ENCODE measurements at regions not wholly inside any gene's neighbourhood (a gene's known extent, or its start where the extent isn't known, plus 50 kb on each side); places are given as distances from the start of the nearest gene placed in this dataset.

DNA sequence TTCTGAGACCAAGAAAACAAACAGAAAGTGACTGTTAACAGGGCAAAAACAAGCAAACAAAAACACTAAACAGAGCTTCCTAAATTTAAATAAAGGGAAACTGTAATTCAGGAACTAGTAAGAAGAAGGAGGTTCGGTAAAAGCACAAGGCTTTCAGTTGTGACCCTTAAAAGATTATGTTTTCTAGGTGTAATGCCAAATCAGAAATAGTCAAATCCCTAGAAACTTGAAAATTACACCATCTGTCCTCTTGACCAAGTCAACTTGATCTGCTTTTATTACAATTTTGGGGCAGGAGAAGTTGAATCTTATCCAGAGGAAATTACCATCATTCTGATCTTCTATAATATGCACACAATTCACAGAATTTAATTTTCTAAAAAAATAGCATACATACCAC, 754.0 kb upstream of the ADGRL4 start:
- Histone ChIP-seq H3K27ac (ENCODE audit: low read length) (no peak overlapping the region), H3K4me1 (ENCODE audit: control insufficient read depth, insufficient read depth, low read length) (no peaks in the 10 kb centered on the region), H3K36me3 (ENCODE audit: control insufficient read depth, insufficient read depth, low read length) (no peaks in the 10 kb centered on the region), H3K27me3 (ENCODE audit: control insufficient read depth, insufficient read depth, low read length) (no peaks in the 10 kb centered on the region), H3K4me3 (ENCODE audit: low read depth in 2 of 2, low read length in 2 of 2) (no peak overlapping the region), H3K9me3 (ENCODE audit: control insufficient read depth, insufficient read depth, low read depth, low read length) (no peaks in the 10 kb centered on the region)
- ChIA-PET POLR2A (no interaction called here), CTCF (no interaction called here)
- no peak for ATAC-seq
- no peak for DNase-seq (ENCODE audit: low read depth, low spot score)
- intact Hi-C loops (cut with micrococcal nuclease; ENCODE audit: unreplicated experiment) = no loop called here
- in situ Hi-C loops (cut with HindIII; ENCODE audit: low pct_unique_long_range_greater_than_20kb, low sequenced_read_pairs) = no loop called here
- TF ChIP-seq TCF7L2 (IDR thresholded peaks at IDR 0.05; ENCODE audit: low read depth, low read length) = no peak
- TF ChIP-seq, protein P1, sequence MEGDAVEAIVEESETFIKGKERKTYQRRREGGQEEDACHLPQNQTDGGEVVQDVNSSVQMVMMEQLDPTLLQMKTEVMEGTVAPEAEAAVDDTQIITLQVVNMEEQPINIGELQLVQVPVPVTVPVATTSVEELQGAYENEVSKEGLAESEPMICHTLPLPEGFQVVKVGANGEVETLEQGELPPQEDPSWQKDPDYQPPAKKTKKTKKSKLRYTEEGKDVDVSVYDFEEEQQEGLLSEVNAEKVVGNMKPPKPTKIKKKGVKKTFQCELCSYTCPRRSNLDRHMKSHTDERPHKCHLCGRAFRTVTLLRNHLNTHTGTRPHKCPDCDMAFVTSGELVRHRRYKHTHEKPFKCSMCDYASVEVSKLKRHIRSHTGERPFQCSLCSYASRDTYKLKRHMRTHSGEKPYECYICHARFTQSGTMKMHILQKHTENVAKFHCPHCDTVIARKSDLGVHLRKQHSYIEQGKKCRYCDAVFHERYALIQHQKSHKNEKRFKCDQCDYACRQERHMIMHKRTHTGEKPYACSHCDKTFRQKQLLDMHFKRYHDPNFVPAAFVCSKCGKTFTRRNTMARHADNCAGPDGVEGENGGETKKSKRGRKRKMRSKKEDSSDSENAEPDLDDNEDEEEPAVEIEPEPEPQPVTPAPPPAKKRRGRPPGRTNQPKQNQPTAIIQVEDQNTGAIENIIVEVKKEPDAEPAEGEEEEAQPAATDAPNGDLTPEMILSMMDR (IDR thresholded peaks at IDR 0.05) = no peak
- no peak for TF ChIP-seq POLR2AphosphoS5 (IDR thresholded peaks at IDR 0.05; ENCODE audit: low read depth, low read length)
- no TSS peak for BruUV-seq (replicated peaks)

DNA sequence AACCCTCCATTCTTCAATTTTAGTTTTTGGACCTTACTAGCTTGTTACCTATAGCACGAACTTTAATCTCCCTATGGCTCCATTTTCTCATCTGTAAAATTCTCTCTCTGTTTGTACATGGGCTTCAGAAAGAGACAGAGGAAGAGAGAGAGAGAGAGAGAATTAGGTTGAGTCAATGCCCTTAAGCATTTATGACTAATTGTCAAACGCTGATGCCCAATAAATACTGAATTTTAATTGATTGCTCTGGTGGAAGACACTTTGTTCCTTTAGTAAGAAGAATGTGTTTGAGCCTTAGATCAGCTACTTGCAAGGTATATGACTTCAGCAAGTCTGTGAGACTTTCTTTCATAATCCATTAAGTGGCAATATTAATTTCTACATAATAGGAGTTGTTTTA, 743.1 kb upstream of the ADGRL4 start:
- no peak for DNase-seq (ENCODE audit: low read depth, low spot score)
- intact Hi-C loops (cut with micrococcal nuclease; ENCODE audit: unreplicated experiment) = no loop called here
- no peaks in the 10 kb centered on the region for H3K36me3 ChIP-seq (ENCODE audit: control insufficient read depth, insufficient read depth, low read length)
- in situ Hi-C loops (cut with HindIII; ENCODE audit: low pct_unique_long_range_greater_than_20kb, low sequenced_read_pairs) = no loop called here
- no peaks in the 10 kb centered on the region; the same call in 1 of the 2 replicates for H3K9me3 ChIP-seq (ENCODE audit: control insufficient read depth, insufficient read depth, low read depth, low read length)
- no peaks in the 10 kb centered on the region for H3K27me3 ChIP-seq (ENCODE audit: control insufficient read depth, insufficient read depth, low read length)
- H3K4me3 ChIP-seq (ENCODE audit: low read depth in 2 of 2, low read length in 2 of 2) = no peak overlapping the region
- no TSS peak for BruUV-seq (replicated peaks)
- ChIA-PET CTCF (no interaction called here), POLR2A (no interaction called here)
- H3K27ac ChIP-seq (ENCODE audit: low read length) = no peak overlapping the region
- TF ChIP-seq, protein P1 (IDR thresholded peaks at IDR 0.05) = no peak
- TF ChIP-seq POLR2AphosphoS5 (IDR thresholded peaks at IDR 0.05; ENCODE audit: low read depth, low read length) = no peak
- H3K4me1 ChIP-seq (ENCODE audit: control insufficient read depth, insufficient read depth, low read length) = no peaks in the 10 kb centered on the region
- ATAC-seq = no peak

DNA sequence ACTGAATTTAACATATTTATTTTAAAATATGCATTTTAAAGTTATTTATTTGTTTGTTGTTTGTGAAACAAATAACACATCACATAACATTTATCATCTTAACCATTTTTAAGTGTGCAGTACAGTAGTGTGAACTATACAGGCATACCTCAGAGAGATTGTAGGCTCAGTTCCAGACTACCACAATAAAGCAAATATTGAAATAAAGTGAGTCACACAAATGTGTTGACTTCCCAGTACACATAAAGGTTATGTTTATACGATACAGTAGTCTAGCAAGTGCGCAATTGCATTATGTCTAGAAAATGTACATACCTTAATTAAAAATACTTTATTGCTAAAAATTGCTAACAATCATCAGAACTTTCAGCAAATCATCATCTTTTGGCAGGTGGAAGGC, 739.4 kb upstream of the ADGRL4 start:
- BruUV-seq (replicated peaks) = no TSS peak
- peak; percentile 20 for DNase-seq (ENCODE audit: low read depth, low spot score)
- no peaks in the 10 kb centered on the region for H3K36me3 ChIP-seq (ENCODE audit: control insufficient read depth, insufficient read depth, low read length)
- ATAC-seq = no peak
- H3K9me3 ChIP-seq (ENCODE audit: control insufficient read depth, insufficient read depth, low read depth, low read length) = no peaks in the 10 kb centered on the region; the same call in 1 of the 2 replicates
- intact Hi-C loops (cut with micrococcal nuclease; ENCODE audit: unreplicated experiment) (no loop called here), in situ Hi-C loops (cut with HindIII; ENCODE audit: low pct_unique_long_range_greater_than_20kb, low sequenced_read_pairs) (no loop called here)
- TF ChIP-seq, protein P1 (IDR thresholded peaks at IDR 0.05) = no peak
- no peak for TF ChIP-seq TCF7L2 (IDR thresholded peaks at IDR 0.05; ENCODE audit: low read depth, low read length)
- no peak for TF ChIP-seq SIN3A (IDR thresholded peaks at IDR 0.05; ENCODE audit: borderline replicate concordance, insufficient read depth, low read depth, low read length)
- no peak for TF ChIP-seq POLR2AphosphoS5 (IDR thresholded peaks at IDR 0.05; ENCODE audit: low read depth, low read length)
- TF ChIP-seq, protein P2, sequence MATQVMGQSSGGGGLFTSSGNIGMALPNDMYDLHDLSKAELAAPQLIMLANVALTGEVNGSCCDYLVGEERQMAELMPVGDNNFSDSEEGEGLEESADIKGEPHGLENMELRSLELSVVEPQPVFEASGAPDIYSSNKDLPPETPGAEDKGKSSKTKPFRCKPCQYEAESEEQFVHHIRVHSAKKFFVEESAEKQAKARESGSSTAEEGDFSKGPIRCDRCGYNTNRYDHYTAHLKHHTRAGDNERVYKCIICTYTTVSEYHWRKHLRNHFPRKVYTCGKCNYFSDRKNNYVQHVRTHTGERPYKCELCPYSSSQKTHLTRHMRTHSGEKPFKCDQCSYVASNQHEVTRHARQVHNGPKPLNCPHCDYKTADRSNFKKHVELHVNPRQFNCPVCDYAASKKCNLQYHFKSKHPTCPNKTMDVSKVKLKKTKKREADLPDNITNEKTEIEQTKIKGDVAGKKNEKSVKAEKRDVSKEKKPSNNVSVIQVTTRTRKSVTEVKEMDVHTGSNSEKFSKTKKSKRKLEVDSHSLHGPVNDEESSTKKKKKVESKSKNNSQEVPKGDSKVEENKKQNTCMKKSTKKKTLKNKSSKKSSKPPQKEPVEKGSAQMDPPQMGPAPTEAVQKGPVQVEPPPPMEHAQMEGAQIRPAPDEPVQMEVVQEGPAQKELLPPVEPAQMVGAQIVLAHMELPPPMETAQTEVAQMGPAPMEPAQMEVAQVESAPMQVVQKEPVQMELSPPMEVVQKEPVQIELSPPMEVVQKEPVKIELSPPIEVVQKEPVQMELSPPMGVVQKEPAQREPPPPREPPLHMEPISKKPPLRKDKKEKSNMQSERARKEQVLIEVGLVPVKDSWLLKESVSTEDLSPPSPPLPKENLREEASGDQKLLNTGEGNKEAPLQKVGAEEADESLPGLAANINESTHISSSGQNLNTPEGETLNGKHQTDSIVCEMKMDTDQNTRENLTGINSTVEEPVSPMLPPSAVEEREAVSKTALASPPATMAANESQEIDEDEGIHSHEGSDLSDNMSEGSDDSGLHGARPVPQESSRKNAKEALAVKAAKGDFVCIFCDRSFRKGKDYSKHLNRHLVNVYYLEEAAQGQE (IDR thresholded peaks at IDR 0.05; ENCODE audit: insufficient read depth in 1 of 2, low read depth in 2 of 2, low read length in 1 of 2) = no peak
- H3K4me1 ChIP-seq (ENCODE audit: control insufficient read depth, insufficient read depth, low read length) = no peaks in the 10 kb centered on the region
- ChIA-PET CTCF (no interaction called here), POLR2A (no interaction called here)
- no peaks in the 10 kb centered on the region for H3K27me3 ChIP-seq (ENCODE audit: control insufficient read depth, insufficient read depth, low read length)
- no peak overlapping the region for H3K27ac ChIP-seq (ENCODE audit: low read length)
- H3K4me3 ChIP-seq (ENCODE audit: low read depth in 2 of 2, low read length in 2 of 2) = no peak overlapping the region

Measured in Panc1 (cell line).